ENCODE measurements at regions not wholly inside any gene's neighbourhood (a gene's known extent, or its start where the extent isn't known, plus 50 kb on each side); places are given as distances from the start of the nearest gene placed in this dataset.

GRCh38 chr19:13629687-13630357, 123.5 kb upstream of the CACNA1A start (continued):
- peak; percentile 56; the same call in 1 of the 2 replicates for TF ChIP-seq FOSL1 (IDR thresholded peaks at IDR 0.05; ENCODE audit: low read depth)
- TF ChIP-seq POLR2AphosphoS5 (IDR thresholded peaks at IDR 0.05; ENCODE audit: low read depth, low read length), result no peak

- ChIA-PET CTCF (no interaction called here), POLR2A (no interaction called here), RAD21 (ENCODE audit: low non-redundant PET in 1 of 2, low total read pairs in 2 of 2, uncharacterized antibody in 2 of 2, unreplicated experiment in 2 of 2) (no interaction called here)
- H3K9me3 ChIP-seq (ENCODE audit: control insufficient read depth in 1 of 2, insufficient read depth in 1 of 2, low read depth in 1 of 2, low read length in 2 of 2), result peaks cover 0 to 5% of the 10 kb centered on the region in 2 experiments; a peak in 2 of 4 replicates
- H3K4me1 ChIP-seq (ENCODE audit: control insufficient read depth in 1 of 2, insufficient read depth in 2 of 2, low read length in 2 of 2), result peaks cover 0 to 10% of the 10 kb centered on the region in 2 experiments; a peak in 2 of 4 replicates
- DNase-seq (ENCODE audit: low read depth, low spot score) (no peak), ATAC-seq (no peak)
- no peaks in the 10 kb centered on the region for H4K20me1 ChIP-seq (ENCODE audit: insufficient read depth)
- no peak overlapping the region for H3K9ac ChIP-seq (ENCODE audit: low read length)
- no peak overlapping the region for H3K27ac ChIP-seq (ENCODE audit: low read depth, low read length)
- no peaks in the 10 kb centered on the region for H3K79me2 ChIP-seq (ENCODE audit: insufficient read depth, low read length)
- H2AFZ ChIP-seq (ENCODE audit: low read depth, low read length, poor library complexity, severe bottlenecking), result no peak overlapping the region
- peaks cover 15% of the 10 kb centered on the region; the same call in 1 of the 2 replicates for H3K27me3 ChIP-seq (ENCODE audit: insufficient read depth, low read length)
- no peaks in the 10 kb centered on the region for H3K36me3 ChIP-seq (ENCODE audit: control insufficient read depth in 1 of 2, insufficient read depth in 2 of 2, low read length in 2 of 2)
- H3K4me3 ChIP-seq (replicated peaks in 1 of 2; ENCODE audit: low read depth in 1 of 2, low read length in 2 of 2), result no peak overlapping the region
- no peaks in the 10 kb centered on the region for H3K9me2 ChIP-seq (ENCODE audit: insufficient read depth)
- intact Hi-C loops (cut with micrococcal nuclease), result loop anchor here (10.0 kb wide), 1 partner anchor 87 kb away; no protein-coding TSS in a partner anchor
- BruUV-seq (replicated peaks), result no TSS peak
- no peak overlapping the region for H3K4me2 ChIP-seq (ENCODE audit: low read length)
- TF ChIP-seq EZH2phosphoT487 (IDR thresholded peaks at IDR 0.05; ENCODE audit: borderline replicate concordance), result no peak
- no peak for TF ChIP-seq EGR1 (IDR thresholded peaks at IDR 0.05; ENCODE audit: low read depth)
- TF ChIP-seq POLR2AphosphoS5 (IDR thresholded peaks at IDR 0.05; ENCODE audit: low read depth, low read length), result no peak
- TF ChIP-seq, protein P1, sequence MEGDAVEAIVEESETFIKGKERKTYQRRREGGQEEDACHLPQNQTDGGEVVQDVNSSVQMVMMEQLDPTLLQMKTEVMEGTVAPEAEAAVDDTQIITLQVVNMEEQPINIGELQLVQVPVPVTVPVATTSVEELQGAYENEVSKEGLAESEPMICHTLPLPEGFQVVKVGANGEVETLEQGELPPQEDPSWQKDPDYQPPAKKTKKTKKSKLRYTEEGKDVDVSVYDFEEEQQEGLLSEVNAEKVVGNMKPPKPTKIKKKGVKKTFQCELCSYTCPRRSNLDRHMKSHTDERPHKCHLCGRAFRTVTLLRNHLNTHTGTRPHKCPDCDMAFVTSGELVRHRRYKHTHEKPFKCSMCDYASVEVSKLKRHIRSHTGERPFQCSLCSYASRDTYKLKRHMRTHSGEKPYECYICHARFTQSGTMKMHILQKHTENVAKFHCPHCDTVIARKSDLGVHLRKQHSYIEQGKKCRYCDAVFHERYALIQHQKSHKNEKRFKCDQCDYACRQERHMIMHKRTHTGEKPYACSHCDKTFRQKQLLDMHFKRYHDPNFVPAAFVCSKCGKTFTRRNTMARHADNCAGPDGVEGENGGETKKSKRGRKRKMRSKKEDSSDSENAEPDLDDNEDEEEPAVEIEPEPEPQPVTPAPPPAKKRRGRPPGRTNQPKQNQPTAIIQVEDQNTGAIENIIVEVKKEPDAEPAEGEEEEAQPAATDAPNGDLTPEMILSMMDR (IDR thresholded peaks at IDR 0.05 in 2 of 3, conservative IDR thresholded peaks at IDR 0.05 in 1 of 3; ENCODE audit: borderline replicate concordance in 1 of 3, insufficient read depth in 1 of 3, low read depth in 2 of 3, low read length in 2 of 3), result no peak
- no peak for TF ChIP-seq CEBPB (IDR thresholded peaks at IDR 0.05; ENCODE audit: low read depth)
- TF ChIP-seq TCF7L2 (IDR thresholded peaks at IDR 0.05; ENCODE audit: borderline replicate concordance, extremely low read depth, insufficient read depth, insufficient read length), result no peak
- no peak for TF ChIP-seq ZBTB33 (IDR thresholded peaks at IDR 0.05; ENCODE audit: extremely low read depth, insufficient replicate concordance, low read length)
- TF ChIP-seq ATF3 (IDR thresholded peaks at IDR 0.05), result no peak
- TF ChIP-seq EZH2 (IDR thresholded peaks at IDR 0.05), result no peak
- TF ChIP-seq REST (IDR thresholded peaks at IDR 0.05; ENCODE audit: low read depth), result no peak
- no peak for TF ChIP-seq SIN3A (IDR thresholded peaks at IDR 0.05; ENCODE audit: low read depth)
- no peak for TF ChIP-seq CBX3 (IDR thresholded peaks at IDR 0.05; ENCODE audit: low read depth)
- TF ChIP-seq RAD21 (IDR thresholded peaks at IDR 0.05; ENCODE audit: low read depth), result no peak
- TF ChIP-seq FOSL1 (IDR thresholded peaks at IDR 0.05; ENCODE audit: low read depth), result no peak
- no peak for TF ChIP-seq ZFX (IDR thresholded peaks at IDR 0.05)
- no peak for TF ChIP-seq YY1 (IDR thresholded peaks at IDR 0.05; ENCODE audit: extremely low read depth, insufficient replicate concordance, low read depth, low read length)
- no peak for TF ChIP-seq ELF1 (IDR thresholded peaks at IDR 0.05; ENCODE audit: borderline replicate concordance, low read depth)
Observed at GRCh38 chr19:13627531-13627930, 121.3 kb upstream of the CACNA1A start.
